Activated CD4-positive, alpha-beta T cell treated with anti-CD3 and anti-CD28 coated beads, Interleukin-2, amount 10 ng/mL, durations not matched to agents 24 days and 14 days (primary cell): ENCODE measurements at regions not wholly inside any gene's neighbourhood (a gene's known extent, or its start where the extent isn't known, plus 50 kb on each side); places are given as distances from the start of the nearest gene placed in this dataset.
"Not testable (repeated sequence)": the region's sequence is repeated elsewhere in the genome, so short reads cannot be mapped to it uniquely, and the experiment has no call there.

Experiments
- DNase-seq: peaks from one replicate; pipeline ENCODE4 v3.0.0; 2022
- H3K27ac Mint-ChIP-seq: one replicate; pipeline ENCODE4 v1.8.0; 2022; ENCODE audit warnings: mild to moderate bottlenecking, mixed read lengths
- H3K27me3 Mint-ChIP-seq: one replicate; pipeline ENCODE4 v1.8.0; 2022; ENCODE audit warnings: mixed read lengths
- H3K36me3 Mint-ChIP-seq: one replicate; pipeline ENCODE4 v1.8.0; 2022; ENCODE audit warnings: low read depth, mild to moderate bottlenecking, mixed read lengths
- H3K4me1 Mint-ChIP-seq: one replicate; pipeline ENCODE4 v1.8.0; 2021; ENCODE audit warnings: mixed read lengths
- H3K4me3 Mint-ChIP-seq: one replicate; pipeline ENCODE4 v1.8.0; 2022; ENCODE audit warnings: mild to moderate bottlenecking, moderate library complexity, mixed read lengths
- H3K9me3 Mint-ChIP-seq: one replicate; pipeline ENCODE4 v1.8.0; 2021; ENCODE audit warnings: mixed read lengths
- intact Hi-C: fragments of 100-400 bp; cut with micrococcal nuclease; formaldehyde crosslinking; loops from one replicate; pipeline ENCODE4 v1.15.1; 2023

DNA sequence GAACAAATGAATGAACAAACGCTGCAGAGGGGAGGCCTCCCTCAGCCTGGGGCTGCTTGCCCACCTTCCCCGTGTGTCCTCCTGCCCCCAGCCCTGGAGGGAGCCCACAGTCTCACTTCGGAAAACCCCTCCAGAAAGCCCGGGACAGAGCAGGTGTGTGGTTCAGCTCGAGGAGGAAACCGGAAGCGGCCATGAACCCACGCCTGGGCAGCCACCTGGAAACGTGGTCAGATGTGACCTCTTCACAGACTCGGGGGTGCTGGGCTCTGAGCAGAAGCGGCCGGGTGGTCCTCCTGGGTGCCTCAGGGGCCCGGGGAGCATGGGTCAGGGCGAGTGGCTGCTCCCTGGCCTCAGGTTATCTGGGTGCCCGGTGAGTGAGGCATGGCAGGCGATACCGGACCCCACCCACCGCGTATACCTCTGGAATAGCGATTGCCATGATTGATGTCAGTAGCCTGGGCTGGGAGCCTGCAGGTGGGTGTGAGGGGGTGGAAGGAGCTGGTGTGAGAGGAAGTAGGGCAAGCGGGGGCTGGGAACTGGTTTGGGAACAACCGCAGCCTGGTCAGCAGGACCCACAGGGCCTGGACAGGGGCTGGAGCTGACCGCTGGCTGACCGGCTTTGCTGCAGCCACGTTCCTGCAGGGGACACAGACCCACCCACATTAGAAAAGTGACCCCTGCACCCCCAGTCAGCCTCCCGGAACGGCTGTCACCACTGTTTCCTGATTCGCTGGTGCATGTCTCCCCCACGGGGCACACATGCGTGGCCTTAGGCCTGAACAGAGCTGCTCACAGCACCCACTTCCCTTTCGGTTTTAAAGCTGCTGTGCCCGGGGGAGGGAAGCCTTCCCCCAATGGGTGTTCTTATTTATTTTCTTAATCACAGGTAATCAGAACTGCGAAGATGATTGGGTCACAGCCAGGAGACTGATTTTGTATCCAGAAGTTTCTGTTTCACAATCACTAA lies 5465.1 kb upstream of the TPTE start:
- intact Hi-C loops, H3K27ac Mint-ChIP-seq: not testable (repeated sequence)

GRCh38 chr21:5057077-5057476 lies 5464.3 kb upstream of the TPTE start:
- H3K4me3 Mint-ChIP-seq, H3K4me1 Mint-ChIP-seq, H3K27ac Mint-ChIP-seq, intact Hi-C loops, H3K9me3 Mint-ChIP-seq, H3K27me3 Mint-ChIP-seq, H3K36me3 Mint-ChIP-seq, DNase-seq: not testable (repeated sequence)

More for the DNA sequence above, 5465.1 kb upstream of the TPTE start:
- H3K4me3 Mint-ChIP-seq, DNase-seq, H3K4me1 Mint-ChIP-seq, H3K27me3 Mint-ChIP-seq, H3K9me3 Mint-ChIP-seq, H3K36me3 Mint-ChIP-seq: not testable (repeated sequence)

DNA sequence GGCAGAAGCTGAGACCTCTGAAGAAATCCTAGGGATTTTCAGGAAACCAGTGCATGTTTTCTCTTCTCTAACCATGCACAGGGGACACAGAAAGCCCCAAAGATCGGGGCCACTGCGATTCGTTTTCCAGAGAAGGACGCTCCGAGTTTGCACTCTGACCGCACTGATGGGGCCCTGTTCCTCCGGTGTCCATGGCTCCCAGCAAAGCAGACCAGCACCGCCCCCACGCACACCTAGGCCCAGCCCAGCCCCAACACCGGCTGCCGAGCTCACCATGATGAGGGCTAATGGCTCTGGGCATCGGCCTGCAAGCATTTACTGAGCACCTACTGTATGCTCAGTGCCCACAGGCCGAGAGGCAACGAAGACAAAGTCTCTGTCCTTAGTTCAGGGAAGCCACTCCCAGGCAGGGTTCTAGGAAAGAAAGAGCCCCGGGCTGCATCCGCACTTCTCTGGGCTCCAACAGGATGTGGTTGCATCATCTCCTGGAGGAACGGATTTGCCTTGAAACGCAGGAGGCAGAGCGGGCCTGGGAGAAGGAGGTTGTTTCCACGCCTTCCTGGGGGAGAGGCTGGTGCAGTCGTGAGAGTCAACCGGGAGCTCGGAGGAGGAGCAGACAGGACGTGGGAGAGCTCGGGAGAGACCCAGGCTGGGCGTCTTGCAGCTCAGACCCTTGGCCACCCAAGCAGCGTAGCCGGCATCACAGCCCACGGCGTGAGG lies 5460.9 kb upstream of the TPTE start:
- intact Hi-C loops, H3K27me3 Mint-ChIP-seq, H3K4me3 Mint-ChIP-seq, H3K9me3 Mint-ChIP-seq, H3K27ac Mint-ChIP-seq, DNase-seq, H3K36me3 Mint-ChIP-seq, H3K4me1 Mint-ChIP-seq: not testable (repeated sequence)

GRCh38 chr21:5064581-5065142 lies 5456.7 kb upstream of the TPTE start:
- H3K4me1 Mint-ChIP-seq, H3K27me3 Mint-ChIP-seq, H3K27ac Mint-ChIP-seq, H3K36me3 Mint-ChIP-seq, H3K9me3 Mint-ChIP-seq, intact Hi-C loops, H3K4me3 Mint-ChIP-seq: not testable (repeated sequence)
- DNase-seq = peak; percentile 51

GRCh38 chr21:5065240-5066211 lies 5455.9 kb upstream of the TPTE start:
- H3K27me3 Mint-ChIP-seq, H3K9me3 Mint-ChIP-seq, H3K4me3 Mint-ChIP-seq, H3K4me1 Mint-ChIP-seq, H3K36me3 Mint-ChIP-seq, intact Hi-C loops: not testable (repeated sequence)
- DNase-seq = peak; percentile 91
- peak overlapping the region; percentile 67 for H3K27ac Mint-ChIP-seq

- H3K36me3 Mint-ChIP-seq, H3K27ac Mint-ChIP-seq, intact Hi-C loops, H3K27me3 Mint-ChIP-seq, H3K4me3 Mint-ChIP-seq, H3K4me1 Mint-ChIP-seq, H3K9me3 Mint-ChIP-seq: not testable (repeated sequence)
- DNase-seq = peak; percentile 25
Observed at GRCh38 chr21:5066682-5067251, 5454.6 kb upstream of the TPTE start.

GRCh38 chr21:5067326-5068048 lies 5453.9 kb upstream of the TPTE start:
- intact Hi-C loops, H3K27me3 Mint-ChIP-seq, H3K4me3 Mint-ChIP-seq, H3K27ac Mint-ChIP-seq, H3K36me3 Mint-ChIP-seq, H3K9me3 Mint-ChIP-seq, H3K4me1 Mint-ChIP-seq: not testable (repeated sequence)
- peak; percentile 11 for DNase-seq

GRCh38 chr21:5068649-5069048 lies 5452.7 kb upstream of the TPTE start:
- H3K4me3 Mint-ChIP-seq, intact Hi-C loops, H3K27ac Mint-ChIP-seq, H3K9me3 Mint-ChIP-seq, DNase-seq, H3K4me1 Mint-ChIP-seq, H3K27me3 Mint-ChIP-seq, H3K36me3 Mint-ChIP-seq: not testable (repeated sequence)

DNA sequence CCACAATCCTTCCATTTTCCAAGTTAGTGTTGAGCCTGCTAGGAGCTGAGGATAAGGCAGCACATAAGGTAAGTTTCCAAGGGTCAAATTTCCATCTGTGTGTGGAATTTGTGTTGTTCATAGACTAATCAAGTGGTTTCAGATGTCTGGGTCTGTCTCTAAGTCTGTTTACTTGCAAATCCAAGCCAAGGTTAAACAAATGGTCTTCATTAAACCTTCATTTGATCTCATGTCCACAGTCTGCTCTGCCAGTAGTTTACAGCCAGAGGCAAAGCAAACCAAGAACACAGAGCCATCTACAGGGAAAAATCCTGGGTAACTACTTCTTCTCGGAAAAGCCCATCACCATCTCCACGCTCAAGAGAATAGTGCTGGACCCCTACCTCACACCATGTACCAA lies 5450.2 kb upstream of the TPTE start:
- H3K27ac Mint-ChIP-seq, H3K4me1 Mint-ChIP-seq, H3K4me3 Mint-ChIP-seq, H3K27me3 Mint-ChIP-seq, DNase-seq, H3K9me3 Mint-ChIP-seq, intact Hi-C loops, H3K36me3 Mint-ChIP-seq: not testable (repeated sequence)

GRCh38 chr21:5076854-5077253 lies 5444.5 kb upstream of the TPTE start:
- DNase-seq, H3K4me1 Mint-ChIP-seq, H3K36me3 Mint-ChIP-seq, H3K4me3 Mint-ChIP-seq, H3K9me3 Mint-ChIP-seq, H3K27me3 Mint-ChIP-seq, H3K27ac Mint-ChIP-seq, intact Hi-C loops: not testable (repeated sequence)

DNA sequence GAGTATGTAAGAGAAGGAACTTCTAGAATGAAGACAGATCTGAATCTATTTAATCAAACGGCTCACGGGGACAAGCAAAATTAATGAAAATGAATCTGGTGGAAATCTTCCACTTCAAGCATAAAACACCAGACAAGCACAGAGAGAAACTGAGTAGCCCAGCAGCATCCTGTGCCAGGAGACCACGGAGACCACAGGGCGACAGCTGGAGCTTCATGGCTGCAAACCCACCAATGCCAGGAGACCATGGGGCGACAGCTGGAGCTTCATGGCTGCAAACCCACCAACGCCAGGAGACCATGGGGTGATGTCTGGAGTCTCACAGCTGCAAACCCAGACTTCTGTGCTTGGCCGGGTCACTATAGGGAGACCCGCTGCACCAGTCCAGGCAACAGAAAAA lies 5442.0 kb upstream of the TPTE start:
- intact Hi-C loops, H3K27me3 Mint-ChIP-seq: not testable (repeated sequence)

GRCh38 chr21:5080015-5080414 lies 5441.4 kb upstream of the TPTE start:
- H3K4me1 Mint-ChIP-seq, H3K36me3 Mint-ChIP-seq, H3K27me3 Mint-ChIP-seq, H3K4me3 Mint-ChIP-seq, H3K9me3 Mint-ChIP-seq, H3K27ac Mint-ChIP-seq, DNase-seq, intact Hi-C loops: not testable (repeated sequence)

More for the DNA sequence above, 5442.0 kb upstream of the TPTE start:
- not testable (repeated sequence) for H3K4me3 Mint-ChIP-seq, H3K36me3 Mint-ChIP-seq, H3K27ac Mint-ChIP-seq, H3K4me1 Mint-ChIP-seq, H3K9me3 Mint-ChIP-seq, DNase-seq

- H3K36me3 Mint-ChIP-seq, H3K4me3 Mint-ChIP-seq, DNase-seq, intact Hi-C loops, H3K9me3 Mint-ChIP-seq, H3K4me1 Mint-ChIP-seq, H3K27ac Mint-ChIP-seq, H3K27me3 Mint-ChIP-seq: not testable (repeated sequence)
Observed at GRCh38 chr21:5084246-5084645, 5437.1 kb upstream of the TPTE start.
